DMS79 (cell line): ENCODE measurements at regions not wholly inside any gene's neighbourhood (a gene's known extent, or its start where the extent isn't known, plus 50 kb on each side); places are given as distances from the start of the nearest gene placed in this dataset.

ENCODE experiments used
- DNase-seq: peaks from one replicate; lab custom pipeline; 2025; lab: John Stamatoyannopoulos, UW

DNA sequence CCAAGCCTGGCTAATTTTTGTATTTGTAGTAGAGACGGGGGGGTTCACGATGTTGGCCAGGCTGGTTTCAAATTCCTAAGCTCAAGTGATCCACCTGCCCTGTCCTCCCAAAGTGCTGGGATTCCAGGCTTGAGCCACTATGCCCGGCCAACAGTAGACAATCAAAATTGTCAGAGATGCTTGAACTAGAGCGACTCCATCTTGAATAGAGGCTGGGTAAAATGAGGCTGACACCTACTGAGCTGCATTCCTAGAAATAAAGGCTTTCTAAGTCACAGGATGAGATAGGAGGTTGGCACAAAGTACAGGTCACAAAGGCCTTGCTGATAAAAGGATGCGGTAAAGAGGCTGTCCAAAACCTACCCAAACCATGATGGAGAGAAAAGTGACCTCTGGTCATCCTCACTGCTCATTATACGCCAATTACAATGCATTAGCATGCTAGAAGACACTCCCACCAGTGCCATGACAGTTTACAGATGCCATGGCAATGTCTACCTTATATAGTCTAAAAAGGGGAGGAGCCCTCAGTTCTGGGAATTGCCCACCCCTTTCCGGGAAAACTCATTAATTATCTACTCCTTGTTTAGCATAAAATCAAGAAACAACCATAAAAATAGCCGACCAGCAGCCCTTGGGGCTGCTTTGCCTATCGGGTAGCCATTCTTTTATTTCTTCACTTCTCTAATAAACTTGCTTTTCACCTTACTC lies 134.5 kb downstream of the BAMBI start:
- DNase-seq = no peak

GRCh38 chr10:28812384-28813372 lies 135.4 kb downstream of the BAMBI start:
- DNase-seq = no peak

DNA sequence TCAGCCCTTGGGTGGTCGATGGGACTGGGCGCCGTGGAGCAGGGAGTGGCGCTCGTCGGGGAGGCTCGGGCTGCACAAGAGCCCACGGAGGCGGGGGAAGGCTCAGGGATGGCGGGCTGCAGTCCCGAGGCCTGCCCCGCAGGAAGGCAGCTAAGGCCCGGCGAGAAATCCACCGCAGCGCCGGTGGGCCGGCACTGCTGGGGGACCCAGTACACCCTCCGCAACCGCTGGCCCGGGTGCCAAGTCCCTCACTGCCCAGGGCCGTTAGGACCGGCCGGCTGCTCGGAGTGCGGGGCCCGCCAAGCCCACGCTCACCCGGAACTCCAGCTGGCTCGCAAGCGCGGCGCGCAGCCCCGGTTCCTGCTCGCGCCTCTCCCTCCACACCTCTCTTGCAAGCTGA lies 138.4 kb downstream of the BAMBI start:
- no peak for DNase-seq

DNA sequence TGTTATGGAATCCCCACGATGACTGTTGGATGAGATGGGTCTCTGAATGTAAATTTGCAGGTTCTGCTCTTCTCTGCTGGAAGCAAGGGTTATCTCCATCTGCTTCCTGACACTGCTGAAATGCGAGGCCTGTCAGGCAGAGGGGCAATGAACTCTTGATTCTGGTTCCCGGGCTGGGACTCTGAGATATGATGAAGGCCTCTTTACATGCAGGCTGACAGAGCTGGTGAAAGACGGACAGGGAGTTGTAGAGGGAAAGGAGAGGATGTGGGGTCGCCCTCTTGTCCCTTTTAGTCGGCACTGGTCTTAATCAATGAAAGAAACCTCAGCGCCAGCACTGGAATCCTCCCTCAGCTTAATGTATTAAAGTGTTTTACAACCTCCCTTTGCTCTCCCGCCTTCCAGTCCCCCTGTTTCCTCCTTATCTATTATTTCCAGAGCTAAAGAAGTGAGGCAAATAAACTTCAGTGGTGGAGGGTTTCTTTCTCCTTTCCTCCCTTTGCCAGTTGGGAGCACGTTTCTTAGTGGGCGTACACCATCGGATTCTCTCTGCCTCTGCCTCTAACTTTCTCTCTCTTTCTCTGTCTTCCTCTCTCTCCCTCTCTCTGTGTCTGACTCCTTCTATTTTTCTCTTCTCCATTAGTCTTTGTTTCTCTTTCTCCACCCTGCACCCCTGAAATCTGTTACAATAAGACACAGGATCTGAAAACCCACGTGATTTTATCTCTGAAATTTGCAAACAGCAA lies 145.6 kb downstream of the BAMBI start:
- DNase-seq = no peak

- no peak for DNase-seq
Measured at GRCh38 chr10:28823501-28824075, 146.3 kb downstream of the BAMBI start.

DNA sequence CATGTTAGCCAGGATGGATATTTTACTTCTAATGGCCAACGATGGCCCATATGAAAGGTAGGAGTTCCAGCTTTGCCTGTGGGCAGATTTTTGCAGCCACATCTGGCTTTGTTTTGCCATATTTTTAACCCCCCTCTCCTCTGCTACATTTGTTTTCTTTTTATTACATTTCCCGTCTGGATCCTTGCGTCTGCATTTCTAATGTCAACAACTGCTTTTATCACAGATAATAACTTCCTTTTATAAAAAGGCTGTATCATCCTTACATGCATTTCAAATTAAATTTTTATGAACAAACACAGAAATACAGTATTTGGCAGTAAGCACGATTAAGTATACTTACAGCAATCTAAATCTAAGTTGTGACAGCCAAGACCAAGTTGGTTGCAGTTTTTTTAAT lies 156.0 kb downstream of the BAMBI start:
- no peak for DNase-seq

DNA sequence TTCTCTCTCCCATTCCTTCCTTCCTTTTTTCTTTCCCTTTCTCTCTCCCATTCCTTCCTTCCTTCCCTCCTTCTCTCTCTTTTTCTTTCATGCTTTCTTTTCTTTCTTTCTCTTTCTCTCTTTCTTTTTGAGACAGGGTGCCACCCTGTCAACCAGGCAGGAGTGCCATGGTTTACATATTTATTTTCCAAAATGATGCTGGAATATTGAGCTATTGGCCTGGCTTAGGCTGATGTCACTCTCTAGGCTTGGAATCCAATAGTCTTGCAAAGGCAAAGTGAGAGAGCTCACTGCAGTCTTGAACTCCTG lies 159.1 kb downstream of the BAMBI start:
- no peak for DNase-seq

DNA sequence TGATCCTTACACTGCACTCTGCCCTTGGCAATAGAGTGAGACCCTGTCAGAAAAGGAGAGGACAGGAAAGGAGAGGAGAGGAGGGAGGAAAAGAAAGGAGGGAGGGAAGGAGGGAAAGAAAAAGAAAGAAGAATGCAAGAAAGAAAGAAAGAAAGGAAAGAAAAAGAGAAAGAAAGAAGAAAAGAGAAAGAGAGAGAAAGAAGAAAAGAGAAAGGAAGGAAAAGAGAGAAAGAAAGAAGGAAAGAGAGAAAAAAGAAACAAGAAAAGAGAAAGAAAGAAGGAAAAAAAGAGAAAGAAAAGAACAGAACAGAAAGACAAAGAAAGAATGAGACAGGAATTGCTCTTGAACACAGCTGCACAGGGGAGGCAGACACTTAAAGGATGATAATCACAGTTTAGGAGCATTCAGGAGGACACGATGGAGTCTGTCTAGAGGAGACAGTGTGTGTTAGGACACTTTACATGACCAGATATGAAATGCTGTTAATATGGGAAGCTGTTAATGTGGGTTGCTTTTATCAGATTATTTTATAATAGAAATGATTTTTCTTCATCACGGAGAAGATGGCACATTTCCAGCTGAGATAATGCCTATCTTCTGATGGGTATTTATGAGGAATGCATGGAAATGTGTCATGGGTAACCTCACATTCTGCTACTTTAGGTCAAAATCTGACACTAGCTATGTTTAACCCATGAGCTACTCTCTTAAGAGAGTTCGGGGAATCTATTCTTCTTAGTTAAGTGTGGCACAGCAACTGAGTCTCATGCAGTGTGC lies 160.5 kb downstream of the BAMBI start:
- no peak for DNase-seq

GRCh38 chr10:28838908-28839307 lies 161.6 kb downstream of the BAMBI start:
- DNase-seq = no peak

GRCh38 chr10:28839600-28840007 lies 162.3 kb downstream of the BAMBI start:
- no peak for DNase-seq

GRCh38 chr10:28840202-28840601 lies 162.9 kb downstream of the BAMBI start:
- DNase-seq = no peak

- DNase-seq = no peak
Measured at GRCh38 chr10:28840971-28841370, 163.7 kb downstream of the BAMBI start.

- no peak for DNase-seq
Measured at GRCh38 chr10:28841625-28842024, 164.3 kb downstream of the BAMBI start.

DNA sequence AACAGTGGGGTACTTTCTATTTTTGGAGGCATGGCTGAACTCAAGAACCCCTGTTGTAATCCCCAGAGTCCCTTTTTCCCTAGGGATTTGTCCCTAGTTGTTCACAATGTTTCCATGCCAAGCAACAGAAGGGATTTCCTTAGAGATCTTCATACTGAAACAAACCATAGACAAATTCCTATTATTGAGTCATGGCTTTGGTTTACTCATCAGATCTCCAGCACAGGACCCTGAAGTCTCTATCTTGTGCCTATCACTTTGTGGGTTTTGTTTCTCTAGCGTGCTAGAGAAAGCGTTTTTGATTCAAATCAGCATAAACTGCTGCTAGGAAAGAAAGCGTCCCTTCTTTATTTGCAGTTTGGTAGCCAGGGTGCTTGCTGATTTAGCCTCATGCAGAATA lies 165.0 kb downstream of the BAMBI start:
- DNase-seq = no peak

- DNase-seq = no peak
Measured at GRCh38 chr10:28845009-28845682, 167.8 kb downstream of the BAMBI start.

DNA sequence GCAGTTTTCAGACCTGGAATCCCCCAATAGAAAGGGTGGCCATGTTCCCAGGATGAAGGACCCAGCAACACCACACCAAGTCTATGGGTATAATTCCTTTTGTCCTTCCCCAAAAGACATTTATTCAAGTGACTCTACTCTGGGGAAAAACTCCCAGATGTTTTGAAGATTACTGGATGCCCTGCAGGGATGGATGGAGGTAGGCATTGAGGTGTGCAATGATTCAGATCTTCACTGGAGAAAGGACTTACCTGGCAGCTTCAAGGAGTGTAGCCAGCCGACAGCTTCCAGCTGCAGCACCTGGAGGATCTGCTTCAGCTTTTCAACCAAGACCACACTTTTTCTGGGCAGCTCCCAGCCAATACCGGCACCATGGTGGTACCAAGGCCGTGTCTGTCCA lies 172.0 kb downstream of the BAMBI start:
- DNase-seq = no peak

GRCh38 chr10:28849821-28850220 lies 172.5 kb downstream of the BAMBI start:
- DNase-seq = no peak

DNA sequence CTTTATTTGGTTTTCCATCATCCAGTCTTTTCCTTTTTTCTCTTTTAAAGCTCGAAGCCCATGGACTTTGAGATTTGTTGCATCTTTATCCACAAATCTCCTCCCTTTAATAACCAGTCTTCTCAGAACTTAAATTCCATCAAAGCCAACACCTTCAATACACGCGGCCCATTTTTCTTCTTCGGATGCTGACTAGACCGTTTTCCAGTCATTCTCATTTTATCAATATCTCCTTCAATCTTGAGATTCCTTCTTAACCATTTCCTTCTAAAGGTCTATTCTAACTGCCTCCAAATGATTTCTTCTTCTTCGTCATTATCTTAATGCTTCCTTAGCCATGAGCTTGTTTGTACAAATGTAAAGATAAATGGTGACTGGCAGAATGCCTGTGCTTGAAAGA lies 173.5 kb downstream of the BAMBI start:
- DNase-seq = no peak

- DNase-seq = no peak
Measured at GRCh38 chr10:28853195-28853594, 175.9 kb downstream of the BAMBI start.

DNA sequence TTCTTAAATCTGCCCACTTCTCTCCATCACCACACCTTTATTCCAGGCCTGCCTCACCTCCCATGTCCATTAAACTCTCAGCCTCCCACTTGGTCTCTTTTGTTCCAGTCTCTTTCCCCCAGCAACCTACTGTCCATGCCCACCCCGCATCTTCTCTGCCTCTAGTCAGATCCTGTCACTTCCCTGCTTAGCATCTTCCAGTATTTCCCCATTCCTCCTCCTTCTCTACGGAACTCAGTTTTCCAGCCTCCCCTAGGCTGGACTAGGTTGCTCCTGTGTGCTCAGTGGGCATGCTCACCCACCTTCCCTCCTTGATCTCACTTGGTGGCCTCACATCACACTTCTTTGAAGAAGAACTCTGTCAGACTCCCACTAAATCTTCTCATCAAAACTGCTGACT lies 179.8 kb downstream of the BAMBI start:
- DNase-seq = no peak

GRCh38 chr10:28858646-28859045 lies 181.3 kb downstream of the BAMBI start:
- DNase-seq = no peak
